Pancreas (tissue), 10 donors: ENCODE measurements at regions not wholly inside any gene's neighbourhood (a gene's known extent, or its start where the extent isn't known, plus 50 kb on each side); places are given as distances from the start of the nearest gene placed in this dataset.
"Not testable (repeated sequence)": the region's sequence is repeated elsewhere in the genome, so short reads cannot be mapped to it uniquely, and the experiment has no call there.

Experiments
- ATAC-seq, 4 donors: fragments of 200-7000 bp; cut with Tn5 transposase; one replicate each; pipeline versions ENCODE4 v1.8.0 to v1.9.1; 2020; ENCODE audit warnings: mild to moderate bottlenecking in 4 of 4, moderate library complexity in 4 of 4
- DNase-seq, 6 donors: peaks; one replicate each; pipeline ENCODE4 v3.0.0-alpha.2; 2020
- FAIRE-seq: peaks from 2 replicates; lab custom pipeline; 2012; peaks lifted over from hg19 to GRCh38; lab: Jason Lieb, UNC
- H3K27ac ChIP-seq, 4 donors: fragments of 200-600 bp; sonication (generic); 1 replicate in 3 of 4; 2 replicates in 1 of 4; pipeline versions ENCODE4 v1.5.0 to v1.8.0; 2020
- H3K27me3 ChIP-seq, 4 donors: fragments of 200-600 bp; one replicate each; pipeline ENCODE4 v1.8.0; 2021
- H3K36me3 ChIP-seq, 3 donors: fragments of 200-600 bp; sonication (generic) in 1 of 3; one replicate each; pipeline versions ENCODE4 v1.5.0 to v1.8.0; 2020 to 2021
- H3K4me1 ChIP-seq, 3 donors: fragments of 200-600 bp; one replicate each; pipeline ENCODE4 v1.8.0; 2021
- H3K4me3 ChIP-seq, 4 donors: fragments of 200-600 bp; sonication (generic) in 2 of 4; one replicate each; pipeline versions ENCODE4 v1.5.0 to v1.8.0; 2020 to 2021
- H3K9me3 ChIP-seq, 4 donors: fragments of 200-600 bp; one replicate each; pipeline ENCODE4 v1.8.0; 2021
- WGBS, 2 donors: extraction: QIAGEN DNeasy Blood & Tissue Kit; methylation state at CpG; one replicate each; pipeline ENCODE4 v1.1.7; 2013; 5-methylcytosine and 5-hydroxymethylcytosine counted together
- intact Hi-C, 3 donors: fragments of 100-400 bp; cut with DNase I; formaldehyde crosslinking; loops; one replicate each; pipeline versions ENCODE4 v1.11.1 to v1.14.2; 2022
- TF ChIP-seq, protein P1 (sequence below), 4 donors: fragments of 200-600 bp; sonication (generic) in 3 of 4; IDR thresholded peaks; one replicate each; pipeline versions ENCODE4 v1.5.0 to v1.8.0; 2021; ENCODE audit warnings: antibody characterized with exemption in 4 of 4
- donor health status: healthy with polysubstance abuse.
- donor health status: DM: no; HTN: no; CAD: no; lungs with moderate emphysema.
- donor health status: DM: no; HTN: no; CAD: no.
- donor health status: control.
- donor health status: control.
- donor health status: Bipolar disorder and iron deficiency.
- donor health status: DM: yes; HTN: yes; CAD: no.
- donor health status: DM: no; HTN: no; CAD: no.
- donor health status: DM: no; HTN: no; CAD: no.
- donor health status: DM: yes; HTN: yes; CAD: no.

DNA sequence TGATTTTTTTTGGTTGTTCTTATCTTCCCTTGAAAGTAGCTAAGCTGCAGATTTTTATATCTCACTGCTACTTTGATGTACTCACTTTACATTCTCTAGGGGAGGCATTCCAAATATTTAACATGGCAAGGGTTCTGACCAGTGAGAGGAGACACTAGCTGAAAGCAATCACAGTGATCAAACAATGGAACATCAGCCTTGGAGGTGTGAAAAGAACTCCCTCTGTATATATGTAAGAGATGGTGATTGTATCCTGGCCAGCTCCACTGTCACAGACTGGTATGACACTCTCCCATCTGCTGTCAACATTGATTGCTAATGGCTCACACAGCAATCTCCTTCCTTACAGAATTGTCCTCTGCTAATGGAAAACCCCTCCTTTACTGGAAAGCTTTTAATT, 291.7 kb upstream of the CDH19 start:
- Histone ChIP-seq H3K36me3 (no peaks in the 10 kb centered on the region), H3K27ac (no peak overlapping the region), H3K4me3 (no peak overlapping the region), H3K4me1 (peaks cover 0 to 4% (median 0%) of the 10 kb centered on the region in 3 donors), H3K27me3 (no peaks in the 10 kb centered on the region), H3K9me3 (no peaks in the 10 kb centered on the region)
- intact Hi-C loops: no loop called here
- TF ChIP-seq, protein P1, sequence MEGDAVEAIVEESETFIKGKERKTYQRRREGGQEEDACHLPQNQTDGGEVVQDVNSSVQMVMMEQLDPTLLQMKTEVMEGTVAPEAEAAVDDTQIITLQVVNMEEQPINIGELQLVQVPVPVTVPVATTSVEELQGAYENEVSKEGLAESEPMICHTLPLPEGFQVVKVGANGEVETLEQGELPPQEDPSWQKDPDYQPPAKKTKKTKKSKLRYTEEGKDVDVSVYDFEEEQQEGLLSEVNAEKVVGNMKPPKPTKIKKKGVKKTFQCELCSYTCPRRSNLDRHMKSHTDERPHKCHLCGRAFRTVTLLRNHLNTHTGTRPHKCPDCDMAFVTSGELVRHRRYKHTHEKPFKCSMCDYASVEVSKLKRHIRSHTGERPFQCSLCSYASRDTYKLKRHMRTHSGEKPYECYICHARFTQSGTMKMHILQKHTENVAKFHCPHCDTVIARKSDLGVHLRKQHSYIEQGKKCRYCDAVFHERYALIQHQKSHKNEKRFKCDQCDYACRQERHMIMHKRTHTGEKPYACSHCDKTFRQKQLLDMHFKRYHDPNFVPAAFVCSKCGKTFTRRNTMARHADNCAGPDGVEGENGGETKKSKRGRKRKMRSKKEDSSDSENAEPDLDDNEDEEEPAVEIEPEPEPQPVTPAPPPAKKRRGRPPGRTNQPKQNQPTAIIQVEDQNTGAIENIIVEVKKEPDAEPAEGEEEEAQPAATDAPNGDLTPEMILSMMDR (IDR thresholded peaks at IDR 0.05): no peak
- FAIRE-seq: no peak
- no peak for ATAC-seq
- DNase-seq: no peak

DNA sequence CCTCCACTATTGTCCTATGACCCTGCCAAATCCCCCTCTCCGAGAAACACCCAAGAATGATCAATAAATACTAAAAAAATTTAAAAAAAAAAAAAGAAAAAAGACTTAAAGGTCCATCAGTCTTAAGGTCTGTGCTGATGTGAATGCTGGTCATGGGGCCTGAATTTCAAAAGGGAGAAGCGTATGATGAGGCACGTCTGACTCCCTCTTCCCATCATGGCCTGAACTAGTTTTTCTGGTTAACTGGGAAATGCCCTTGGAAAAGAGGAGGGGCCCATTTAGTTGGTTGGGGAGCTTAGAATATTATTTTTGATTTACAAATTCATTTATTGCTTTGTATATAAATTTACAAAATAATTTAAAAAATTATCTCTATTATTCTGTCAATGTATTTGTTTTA, 291.0 kb upstream of the CDH19 start:
- FAIRE-seq: no peak
- WGBS, 2 donors: 52 to 68% methylated on average over 2 to 3 of the region's 3 CpGs
- ATAC-seq: no peak
- intact Hi-C loops: no loop called here
- no peak overlapping the region for H3K27ac ChIP-seq
- no peaks in the 10 kb centered on the region for H3K9me3 ChIP-seq
- TF ChIP-seq, protein P1 (IDR thresholded peaks at IDR 0.05): no peak
- H3K27me3 ChIP-seq: no peaks in the 10 kb centered on the region
- H3K4me3 ChIP-seq: no peak overlapping the region
- no peak for DNase-seq
- H3K4me1 ChIP-seq: peaks cover 0 to 10% (median 0%) of the 10 kb centered on the region in 3 donors
- H3K36me3 ChIP-seq: no peaks in the 10 kb centered on the region

DNA sequence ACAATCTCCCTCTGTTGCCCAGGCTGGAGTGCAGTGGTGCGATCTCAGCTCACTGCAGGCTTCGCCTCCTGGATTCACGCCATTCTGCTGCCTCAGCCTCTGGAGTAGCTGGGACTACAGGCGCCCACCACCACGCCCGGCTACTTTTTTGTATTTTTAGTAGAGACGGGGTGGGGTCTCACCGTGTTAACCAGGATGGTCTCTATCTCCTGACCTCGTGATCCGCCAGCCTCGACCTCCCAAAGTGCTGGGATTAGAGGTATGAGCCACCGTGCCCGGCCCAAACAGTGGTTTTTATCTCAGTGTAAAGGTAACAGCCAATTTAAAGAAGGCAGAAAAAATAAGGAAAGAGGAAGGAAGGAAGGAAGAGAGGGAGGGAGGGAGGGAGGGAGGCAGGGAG, 288.5 kb upstream of the CDH19 start:
- not testable (repeated sequence) for H3K27me3 ChIP-seq, DNase-seq

DNA sequence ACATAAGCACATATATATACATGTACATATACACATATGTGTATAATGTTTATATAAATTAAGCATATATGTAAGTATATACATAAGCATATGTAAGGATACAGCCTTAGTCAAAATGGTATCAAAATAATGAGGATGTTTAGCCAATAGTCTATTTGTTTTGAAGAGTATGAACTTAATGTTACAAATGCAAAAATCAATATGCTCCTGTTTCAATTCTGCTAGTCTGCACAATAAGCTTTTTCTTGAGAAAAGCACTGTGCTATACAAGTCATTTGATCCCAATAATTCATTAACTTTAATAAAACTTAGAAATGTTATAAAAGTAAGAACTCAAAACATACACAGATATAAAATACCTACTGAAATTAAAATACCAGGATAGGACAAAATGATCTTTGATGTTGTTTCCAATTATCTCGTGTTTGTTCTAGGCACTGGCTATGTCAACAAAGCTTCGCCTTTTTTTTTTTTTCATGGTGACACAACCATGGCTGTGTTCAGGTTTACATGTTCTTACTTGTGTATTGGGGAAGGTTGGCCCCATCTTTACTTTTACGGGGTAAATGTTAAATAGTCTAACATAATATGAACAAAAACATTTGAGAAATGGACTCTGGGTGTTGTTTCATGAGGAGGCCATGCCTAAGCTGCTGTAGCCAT, 271.1 kb upstream of the CDH19 start:
- Histone ChIP-seq H3K27me3 (no peaks in the 10 kb centered on the region), H3K27ac (no peak overlapping the region), H3K9me3 (no peaks in the 10 kb centered on the region), H3K36me3 (no peaks in the 10 kb centered on the region), H3K4me1 (no peaks in the 10 kb centered on the region), H3K4me3 (no peak overlapping the region)
- WGBS, 2 donors: 30 to 31% methylated on average over 3 of the region's 3 CpGs
- TF ChIP-seq, protein P1 (IDR thresholded peaks at IDR 0.05): no peak
- DNase-seq: no peak
- no peak for FAIRE-seq
- intact Hi-C loops: no loop called here
- ATAC-seq: no peak

More for the DNA sequence above, 288.5 kb upstream of the CDH19 start:
- H3K9me3 ChIP-seq, H3K27ac ChIP-seq, H3K4me3 ChIP-seq, ATAC-seq, H3K36me3 ChIP-seq, intact Hi-C loops, FAIRE-seq: not testable (repeated sequence)
- 92 to 93% methylated on average over 13 of the region's 13 CpGs for WGBS, 2 donors
- H3K4me1 ChIP-seq: peaks cover 0 to 10% (median 0%) of the 10 kb centered on the region in 3 donors

DNA sequence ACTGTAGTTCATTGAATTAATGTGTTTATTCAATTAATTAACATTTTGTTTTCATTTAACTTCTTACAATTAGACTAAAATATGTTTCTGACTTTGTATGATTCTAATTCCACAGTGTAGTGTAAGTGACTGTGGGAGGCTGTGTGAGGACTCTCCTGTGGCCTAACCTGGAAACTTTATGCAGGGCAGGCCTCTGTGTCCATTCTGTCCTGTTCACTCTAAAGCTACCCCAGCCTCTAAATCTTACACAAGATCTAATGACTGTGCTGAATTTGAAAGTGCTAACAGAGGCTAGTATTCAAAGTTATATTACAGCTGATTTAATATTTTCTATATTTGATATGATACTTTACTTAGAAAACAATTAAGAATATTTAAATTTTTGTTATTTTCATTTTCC, 270.5 kb upstream of the CDH19 start:
- FAIRE-seq: no peak
- Histone ChIP-seq H3K4me3 (no peak overlapping the region), H3K36me3 (no peaks in the 10 kb centered on the region), H3K27me3 (no peaks in the 10 kb centered on the region), H3K4me1 (no peaks in the 10 kb centered on the region), H3K9me3 (no peaks in the 10 kb centered on the region), H3K27ac (no peak overlapping the region)
- DNase-seq: no peak
- no peak for ATAC-seq
- TF ChIP-seq, protein P1 (IDR thresholded peaks at IDR 0.05): no peak
- intact Hi-C loops: no loop called here
